ENCODE measurements at regions not wholly inside any gene's neighbourhood (a gene's known extent, or its start where the extent isn't known, plus 50 kb on each side); places are given as distances from the start of the nearest gene placed in this dataset.

DNA sequence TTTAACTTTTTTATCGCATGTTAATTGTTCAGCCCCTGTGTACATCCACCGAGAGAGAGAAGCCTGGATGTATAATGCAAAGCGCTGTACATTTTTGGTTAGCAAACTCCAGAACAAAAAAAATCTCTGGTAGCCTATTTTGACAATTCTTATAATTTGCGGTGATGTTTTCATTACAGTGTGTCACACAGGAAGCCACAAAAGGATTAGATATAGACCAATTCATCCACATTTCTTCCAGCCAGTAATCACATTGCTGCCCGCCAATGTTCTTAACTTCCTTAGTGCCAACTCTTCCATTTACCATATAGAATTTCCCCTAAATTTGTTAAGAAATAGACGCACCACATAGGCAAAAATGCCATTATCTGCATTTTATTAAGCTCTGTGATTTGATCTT lies 435.6 kb downstream of the EFNA5 start:
- no peak for TF ChIP-seq ZNF529 (tag by site-specific recombination; IDR thresholded peaks at IDR 0.05; ENCODE audit: insufficient replicate concordance)
- TF ChIP-seq, protein P1, sequence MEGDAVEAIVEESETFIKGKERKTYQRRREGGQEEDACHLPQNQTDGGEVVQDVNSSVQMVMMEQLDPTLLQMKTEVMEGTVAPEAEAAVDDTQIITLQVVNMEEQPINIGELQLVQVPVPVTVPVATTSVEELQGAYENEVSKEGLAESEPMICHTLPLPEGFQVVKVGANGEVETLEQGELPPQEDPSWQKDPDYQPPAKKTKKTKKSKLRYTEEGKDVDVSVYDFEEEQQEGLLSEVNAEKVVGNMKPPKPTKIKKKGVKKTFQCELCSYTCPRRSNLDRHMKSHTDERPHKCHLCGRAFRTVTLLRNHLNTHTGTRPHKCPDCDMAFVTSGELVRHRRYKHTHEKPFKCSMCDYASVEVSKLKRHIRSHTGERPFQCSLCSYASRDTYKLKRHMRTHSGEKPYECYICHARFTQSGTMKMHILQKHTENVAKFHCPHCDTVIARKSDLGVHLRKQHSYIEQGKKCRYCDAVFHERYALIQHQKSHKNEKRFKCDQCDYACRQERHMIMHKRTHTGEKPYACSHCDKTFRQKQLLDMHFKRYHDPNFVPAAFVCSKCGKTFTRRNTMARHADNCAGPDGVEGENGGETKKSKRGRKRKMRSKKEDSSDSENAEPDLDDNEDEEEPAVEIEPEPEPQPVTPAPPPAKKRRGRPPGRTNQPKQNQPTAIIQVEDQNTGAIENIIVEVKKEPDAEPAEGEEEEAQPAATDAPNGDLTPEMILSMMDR (tag by site-specific recombination; IDR thresholded peaks at IDR 0.05) = no peak
- TF ChIP-seq BCL11A (tag by site-specific recombination; IDR thresholded peaks at IDR 0.05; ENCODE audit: low read depth) = no peak
- TF ChIP-seq ZNF768 (tag by site-specific recombination; IDR thresholded peaks at IDR 0.05) = no peak

All from HEK293 (cell line).